NCI-H510A treated with DMSO at 0.1 percent for 48 hours (cell line): ENCODE measurements at regions not wholly inside any gene's neighbourhood (a gene's known extent, or its start where the extent isn't known, plus 50 kb on each side); places are given as distances from the start of the nearest gene placed in this dataset.

Experiments
- DNase-seq: peaks from one replicate; lab custom pipeline; 2025; lab: John Stamatoyannopoulos, UW

GRCh38 chr2:126392889-126393288 lies 263.1 kb upstream of the GYPC start:
- no peak for DNase-seq

GRCh38 chr2:126399001-126399400 lies 257.0 kb upstream of the GYPC start:
- no peak for DNase-seq

GRCh38 chr2:126403039-126403628 lies 252.8 kb upstream of the GYPC start:
- no peak for DNase-seq

- DNase-seq, result no peak
Observed at GRCh38 chr2:126406267-126406666, 249.7 kb upstream of the GYPC start.

GRCh38 chr2:126408671-126409070 lies 247.3 kb upstream of the GYPC start:
- no peak for DNase-seq

- no peak for DNase-seq
Observed at GRCh38 chr2:126409850-126410249, 246.1 kb upstream of the GYPC start.

GRCh38 chr2:126413079-126413478 lies 242.9 kb upstream of the GYPC start:
- no peak for DNase-seq

GRCh38 chr2:126419403-126419802 lies 236.6 kb upstream of the GYPC start:
- DNase-seq, result no peak

- no peak for DNase-seq
Observed at GRCh38 chr2:126425943-126426342, 230.0 kb upstream of the GYPC start.

GRCh38 chr2:126429103-126429502 lies 226.9 kb upstream of the GYPC start:
- DNase-seq, result no peak

GRCh38 chr2:126431136-126431535 lies 224.8 kb upstream of the GYPC start:
- DNase-seq, result no peak

- no peak for DNase-seq
Observed at GRCh38 chr2:126436411-126436810, 219.5 kb upstream of the GYPC start.

GRCh38 chr2:126437016-126437415 lies 218.9 kb upstream of the GYPC start:
- no peak for DNase-seq

- DNase-seq, result no peak
Observed at GRCh38 chr2:126444512-126444911, 211.4 kb upstream of the GYPC start.

- DNase-seq, result no peak
Observed at GRCh38 chr2:126446106-126446695, 209.8 kb upstream of the GYPC start.

- DNase-seq, result no peak
Observed at GRCh38 chr2:126448611-126449010, 207.3 kb upstream of the GYPC start.

- DNase-seq, result no peak
Observed at GRCh38 chr2:126449677-126450076, 206.3 kb upstream of the GYPC start.

GRCh38 chr2:126463892-126464674 lies 191.9 kb upstream of the GYPC start:
- DNase-seq, result no peak

GRCh38 chr2:126467367-126468054 lies 188.4 kb upstream of the GYPC start:
- no peak for DNase-seq

GRCh38 chr2:126475031-126475430 lies 180.9 kb upstream of the GYPC start:
- DNase-seq, result no peak

GRCh38 chr2:126476691-126477090 lies 179.3 kb upstream of the GYPC start:
- DNase-seq, result no peak

- DNase-seq, result no peak
Observed at GRCh38 chr2:126480033-126480432, 175.9 kb upstream of the GYPC start.
